BJ (cell line): ENCODE measurements at regions not wholly inside any gene's neighbourhood (a gene's known extent, or its start where the extent isn't known, plus 50 kb on each side); places are given as distances from the start of the nearest gene placed in this dataset.

ENCODE experiments used
- CTCF ChIA-PET: fragments of 350-600 bp; formaldehyde crosslinking; extraction: SDS; loops from one replicate; lab custom pipeline; 2021; ENCODE audit warnings: antibody characterized with exemption, inconsistent platforms; lab: Yijun Ruan, JAX
- POLR2A ChIA-PET: fragments of 300-600 bp; sonication (Branson Sonifier 250); formaldehyde crosslinking; extraction: SDS; loops from one replicate; lab custom pipeline; 2021; ENCODE audit warnings: antibody characterized with exemption; lab: Charles Lee
- DNase-seq: peaks from one replicate; pipeline ENCODE4 v3.0.0-alpha.2; 2011; ENCODE audit warnings: low read depth
- H3K27me3 ChIP-seq: 2 replicates; pipeline ENCODE4 v1.6.0; 2011; ENCODE audit warnings: low read length; ENCODE audit not compliant: control insufficient read depth, insufficient read depth
- H3K36me3 ChIP-seq: 2 replicates; pipeline ENCODE4 v1.5.1; 2011; ENCODE audit warnings: low read length; ENCODE audit not compliant: control insufficient read depth, insufficient read depth
- H3K4me3 ChIP-seq: 2 replicates; pipeline ENCODE4 v1.5.1; 2011; ENCODE audit warnings: low read depth, mild to moderate bottlenecking, control low read depth, low read length
- CTCF ChIP-seq: IDR thresholded peaks from 2 replicates; pipeline ENCODE4 v1.5.1; 2011; ENCODE audit warnings: low read depth, mild to moderate bottlenecking, control low read depth, inconsistent platforms, low read length, moderate library complexity; ENCODE audit not compliant: insufficient read depth

- no peak for TF ChIP-seq CTCF
- no peaks in the 10 kb centered on the region for H3K36me3 ChIP-seq
- POLR2A ChIA-PET, result no interaction called here
- no peak overlapping the region for H3K4me3 ChIP-seq
- H3K27me3 ChIP-seq, result no peaks in the 10 kb centered on the region
- no peak for DNase-seq
- CTCF ChIA-PET, result no interaction called here
Observed at GRCh38 chr11:92782806-92783205, 186.6 kb upstream of the MTNR1B start.

- TF ChIP-seq CTCF, result no peak
- Histone ChIP-seq H3K36me3 (no peaks in the 10 kb centered on the region), H3K27me3 (no peaks in the 10 kb centered on the region), H3K4me3 (no peak overlapping the region)
- CTCF ChIA-PET, result no interaction called here
- no peak for DNase-seq
- POLR2A ChIA-PET, result no interaction called here
Observed at GRCh38 chr11:92784331-92784730, 185.1 kb upstream of the MTNR1B start.

- no peak for TF ChIP-seq CTCF
- Histone ChIP-seq H3K36me3 (no peaks in the 10 kb centered on the region), H3K27me3 (no peaks in the 10 kb centered on the region), H3K4me3 (no peak overlapping the region)
- CTCF ChIA-PET, result no interaction called here
- no peak for DNase-seq
- POLR2A ChIA-PET, result no interaction called here
Observed at GRCh38 chr11:92787638-92788037, 181.8 kb upstream of the MTNR1B start.

GRCh38 chr11:92789761-92790160, 179.7 kb upstream of the MTNR1B start:
- CTCF ChIA-PET, result no interaction called here
- no peak for TF ChIP-seq CTCF
- Histone ChIP-seq H3K4me3 (no peak overlapping the region), H3K27me3 (no peaks in the 10 kb centered on the region), H3K36me3 (no peaks in the 10 kb centered on the region)
- POLR2A ChIA-PET, result no interaction called here
- no peak for DNase-seq

GRCh38 chr11:92790366-92790765, 179.1 kb upstream of the MTNR1B start:
- TF ChIP-seq CTCF, result no peak
- POLR2A ChIA-PET, result no interaction called here
- no peak for DNase-seq
- CTCF ChIA-PET, result no interaction called here
- Histone ChIP-seq H3K36me3 (no peaks in the 10 kb centered on the region), H3K4me3 (no peak overlapping the region), H3K27me3 (no peaks in the 10 kb centered on the region)
